ENCODE measurements at regions not wholly inside any gene's neighbourhood (a gene's known extent, or its start where the extent isn't known, plus 50 kb on each side); places are given as distances from the start of the nearest gene placed in this dataset.
A peak's percentile ranks its signal among the peaks of the same experiment; 100 is the strongest.
"Not testable (repeated sequence)": the region's sequence is repeated elsewhere in the genome, so short reads cannot be mapped to it uniquely, and the experiment has no call there.

GRCh38 chrX:79026742-79027141, 81.6 kb downstream of the P2RY10 start:
- not testable (repeated sequence) for DNase-seq

GRCh38 chrX:79035421-79035820, 90.2 kb downstream of the P2RY10 start:
- no peak for DNase-seq

GRCh38 chrX:79036157-79036880, 91.1 kb downstream of the P2RY10 start:
- no peak for DNase-seq

GRCh38 chrX:79065696-79066095, 78.8 kb upstream of the GPR174 start:
- no peak for DNase-seq

GRCh38 chrX:79078114-79078513, 66.4 kb upstream of the GPR174 start:
- DNase-seq = peak; percentile 3

GRCh38 chrX:79079477-79079876, 65.0 kb upstream of the GPR174 start:
- no peak for DNase-seq

DNA sequence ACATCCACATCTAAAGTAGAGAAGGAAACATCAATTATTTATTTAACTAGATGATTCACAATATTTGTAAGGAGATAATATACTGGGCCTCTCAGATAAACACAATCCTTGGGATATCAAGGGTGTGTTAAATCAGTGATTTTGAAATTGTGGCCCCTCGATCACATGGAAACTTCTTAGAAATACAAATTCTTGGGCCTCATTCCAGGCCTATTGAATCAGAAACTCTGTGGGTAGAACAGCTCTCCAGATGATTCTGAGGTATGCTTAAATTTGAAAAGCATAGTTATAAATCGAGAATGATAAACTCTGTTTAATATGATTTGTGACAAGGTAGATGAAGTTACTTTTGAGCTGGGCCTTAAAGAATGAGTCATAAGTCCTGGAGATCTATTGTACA, 64.3 kb upstream of the GPR174 start:
- DNase-seq = no peak

GRCh38 chrX:79081895-79082512, 62.5 kb upstream of the GPR174 start:
- DNase-seq = peak; percentile 65

GRCh38 chrX:79082899-79083298, 61.6 kb upstream of the GPR174 start:
- DNase-seq = no peak

DNA sequence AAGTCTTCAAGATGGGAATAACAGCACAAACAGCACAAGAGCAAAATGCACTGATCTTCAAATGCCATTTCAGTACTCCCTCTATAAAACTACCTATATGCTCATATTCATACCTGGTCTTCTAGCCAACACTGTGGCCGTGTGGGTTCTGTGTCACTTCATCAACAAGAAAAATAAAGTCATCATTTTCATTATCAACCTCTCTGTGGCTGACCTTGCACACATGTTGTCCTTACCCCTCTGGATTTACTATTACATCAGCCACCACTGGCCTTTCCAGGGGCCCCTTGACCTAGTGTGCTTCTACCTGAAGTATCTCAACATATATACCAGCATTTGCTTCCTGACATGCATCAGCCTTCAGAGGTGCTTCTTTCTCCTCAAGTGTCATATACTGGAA, 59.6 kb upstream of the GPR174 start:
- DNase-seq = no peak

- DNase-seq = no peak
Observed at GRCh38 chrX:79089896-79090584, 54.4 kb upstream of the GPR174 start.

DNA sequence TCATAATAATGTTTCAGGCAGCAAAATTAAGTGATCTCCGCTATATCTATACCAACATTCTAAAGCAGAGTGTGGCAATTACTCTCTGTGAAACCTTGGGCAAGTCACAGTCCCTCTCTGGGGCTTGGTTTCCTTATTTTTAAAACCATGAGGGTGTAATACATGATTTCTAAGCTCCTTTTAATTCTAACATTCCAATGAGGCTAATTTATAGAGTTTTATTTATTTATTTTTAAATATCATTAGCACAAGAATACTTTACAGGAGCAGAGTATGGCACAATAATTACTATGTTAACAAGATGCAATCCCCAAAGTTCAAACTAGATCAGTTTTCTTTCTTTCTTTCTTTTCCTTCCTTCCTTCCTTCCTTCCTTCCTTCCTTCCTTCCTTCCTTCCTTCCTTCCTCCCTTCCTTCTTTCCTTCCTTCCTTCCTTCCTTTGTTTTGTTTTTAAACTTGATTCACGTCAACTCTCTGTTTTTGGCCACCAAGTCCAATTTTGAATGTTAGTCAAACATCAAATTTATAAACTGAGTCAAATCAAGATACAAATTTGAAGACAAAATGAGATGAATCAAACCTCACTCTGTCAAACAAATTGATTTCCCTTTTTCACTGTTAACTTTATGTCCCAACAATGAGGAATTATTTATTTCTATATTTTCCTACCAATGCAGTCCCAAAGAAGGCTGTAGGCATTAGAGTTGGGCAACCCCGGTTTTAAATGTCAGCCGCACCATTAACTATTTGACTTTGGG, 50.2 kb upstream of the GPR174 start:
- DNase-seq = no peak

Measured in eye (tissue), 1 donor.